HG02870 (cell line): ENCODE measurements at regions not wholly inside any gene's neighbourhood (a gene's known extent, or its start where the extent isn't known, plus 50 kb on each side); places are given as distances from the start of the nearest gene placed in this dataset.

ENCODE experiments used
- ATAC-seq: cut with Tn5 transposase; IDR thresholded peaks from one replicate; pipeline ENCODE4 v1.9.1; 2021; ENCODE audit warnings: mild to moderate bottlenecking, moderate library complexity; ENCODE audit not compliant: unreplicated experiment

DNA sequence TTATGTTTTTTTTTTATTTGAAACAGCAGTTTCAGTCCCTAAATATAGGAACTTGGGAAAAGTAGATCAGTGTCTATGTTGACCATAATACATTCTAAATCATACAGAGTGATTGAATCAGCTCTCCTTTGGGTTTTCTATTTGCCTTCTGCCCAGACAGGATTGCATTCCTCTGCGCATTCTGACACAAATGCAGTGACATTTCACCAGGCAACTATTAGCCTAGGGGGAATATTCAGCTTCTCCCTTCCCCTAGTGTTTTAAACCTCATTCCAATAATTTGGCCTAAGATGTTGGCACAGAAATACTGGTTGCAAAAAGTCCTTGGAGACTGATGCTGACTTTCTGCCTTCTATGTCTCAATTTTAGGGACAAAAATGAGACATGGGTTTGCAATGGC lies 172.8 kb downstream of the PTGER3 start:
- ATAC-seq: no peak

GRCh38 chr1:70877343-70877742 lies 170.3 kb downstream of the PTGER3 start:
- ATAC-seq: no peak

DNA sequence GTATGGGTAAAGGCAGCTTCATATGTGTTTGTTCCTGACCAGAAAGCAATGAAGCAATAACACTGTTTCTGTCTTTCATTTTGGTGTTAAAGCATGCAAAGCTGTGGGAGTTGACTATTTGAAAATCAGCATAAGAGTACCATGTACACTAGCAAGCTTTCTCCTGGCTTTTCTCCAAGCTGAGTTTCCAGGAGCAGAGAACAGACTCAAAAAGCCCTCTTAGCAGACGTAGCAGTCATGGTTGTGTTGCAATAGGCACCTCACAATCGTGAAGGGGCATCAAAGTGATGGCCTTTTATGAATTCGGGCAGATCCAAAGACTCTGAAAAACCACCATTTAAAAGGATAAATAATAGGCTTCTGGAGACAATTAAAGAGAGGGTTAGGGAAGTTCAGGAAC lies 159.7 kb downstream of the PTGER3 start:
- no peak for ATAC-seq

DNA sequence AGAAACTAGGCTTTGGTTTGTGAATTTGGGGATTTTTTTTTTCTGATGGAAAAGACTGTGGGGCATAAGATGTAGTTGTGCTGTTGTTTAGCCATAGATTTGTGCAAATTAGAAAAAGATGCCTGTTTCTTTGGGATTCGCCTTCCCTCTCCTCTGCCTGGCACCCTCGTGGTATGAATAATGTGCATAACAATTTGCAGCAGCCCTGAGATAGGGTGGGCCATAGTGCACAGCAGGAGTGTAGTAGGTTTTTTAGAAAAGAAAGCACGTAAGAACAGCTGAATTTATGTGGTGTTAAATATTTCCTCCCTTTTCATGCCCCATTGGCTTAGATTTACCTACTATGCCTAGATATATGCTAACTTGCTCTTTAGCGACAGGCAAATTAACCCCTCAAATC lies 158.9 kb downstream of the PTGER3 start:
- ATAC-seq: no peak

- ATAC-seq: no peak
Observed at GRCh38 chr1:70890408-70890807, 157.2 kb downstream of the PTGER3 start.

DNA sequence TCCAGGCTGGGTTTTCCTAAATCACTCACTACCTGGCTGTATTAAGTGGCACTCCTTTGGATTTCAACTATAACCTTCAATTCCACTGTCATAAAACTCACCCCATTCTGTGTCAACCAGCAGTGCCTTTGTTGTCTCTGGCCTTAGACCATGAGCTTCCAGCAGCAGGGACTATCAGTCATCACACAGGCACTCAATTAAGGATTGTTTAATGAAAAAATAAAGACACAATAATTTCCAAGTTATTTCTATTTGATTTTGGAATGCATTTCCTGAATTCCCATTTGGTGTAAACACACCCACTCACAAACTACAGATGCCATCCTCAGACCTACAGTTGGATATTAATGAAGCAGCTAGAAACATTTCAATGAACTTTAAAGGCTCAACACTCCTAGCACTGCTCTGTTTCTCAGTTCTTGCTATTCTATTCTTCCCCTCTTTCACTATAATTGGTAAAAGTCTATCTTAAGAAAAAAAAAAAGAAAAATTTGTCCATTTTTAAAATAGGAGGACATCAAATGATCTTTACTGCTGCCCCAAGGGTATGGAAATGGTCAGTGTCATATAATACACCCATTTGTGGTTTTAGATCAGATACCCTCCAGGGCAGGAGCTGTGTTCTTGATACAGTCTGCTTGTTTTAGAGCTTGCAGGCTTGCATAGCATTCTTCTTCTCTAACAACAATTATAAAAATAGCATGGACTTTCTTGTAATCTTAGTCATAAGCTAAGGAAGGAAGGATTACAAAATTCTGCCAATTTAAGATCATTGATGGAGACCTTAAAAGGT lies 156.4 kb downstream of the PTGER3 start:
- ATAC-seq: no peak

DNA sequence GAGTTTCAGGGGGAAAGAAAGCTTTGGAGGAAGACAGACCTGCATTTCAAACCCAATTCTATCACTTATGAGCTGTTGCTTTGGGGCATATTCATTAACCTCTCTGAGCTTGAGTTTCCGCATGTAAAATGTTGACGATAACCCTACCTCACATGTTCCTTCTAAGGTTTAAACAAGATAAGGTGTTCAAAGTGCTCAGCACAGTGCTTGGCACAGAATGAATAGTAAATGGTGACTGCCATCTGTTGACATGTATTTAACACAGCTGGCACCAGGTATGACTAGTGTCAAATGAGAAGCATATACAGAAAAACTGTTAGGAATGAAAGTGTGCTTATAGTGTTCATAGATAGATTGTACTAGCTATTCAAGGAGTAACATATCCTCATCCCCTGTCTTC lies 155.5 kb downstream of the PTGER3 start:
- no peak for ATAC-seq

DNA sequence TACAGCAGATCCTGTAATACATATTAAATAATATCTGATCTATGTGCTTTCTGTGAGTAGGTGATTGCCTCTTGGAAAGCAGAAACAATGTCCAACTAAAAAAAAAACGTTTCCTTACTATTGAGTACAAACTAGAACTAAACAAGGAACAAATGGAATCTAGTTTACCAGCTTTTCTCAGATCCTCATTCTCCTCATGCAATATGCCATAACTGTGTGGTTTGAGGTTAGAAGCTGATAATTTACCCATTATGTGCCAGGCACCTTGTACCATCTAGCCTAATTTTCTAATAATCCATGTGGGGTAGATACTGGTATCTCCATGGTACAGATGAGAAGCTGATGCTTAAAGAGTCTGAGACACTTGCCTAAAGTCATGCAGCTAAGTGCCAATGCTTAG lies 154.7 kb downstream of the PTGER3 start:
- no peak for ATAC-seq

DNA sequence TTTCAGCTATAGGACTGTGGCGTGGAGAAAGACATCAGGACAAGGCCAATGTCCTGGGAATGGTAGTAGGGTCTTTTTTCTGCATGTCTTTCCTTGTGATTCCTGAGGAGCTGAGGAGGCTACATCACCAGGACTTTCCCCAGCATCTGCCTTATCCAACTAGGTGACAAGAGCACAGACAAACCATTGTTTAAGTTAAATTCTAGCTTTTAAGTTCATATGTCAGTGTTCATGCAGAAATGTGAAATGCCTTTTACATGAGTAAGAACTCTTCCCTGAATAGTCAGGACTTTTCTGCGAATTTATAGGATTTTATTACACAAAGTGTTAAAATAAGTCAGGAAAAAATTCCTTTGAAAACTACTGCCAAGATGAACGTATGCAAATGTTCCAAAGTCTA lies 154.2 kb downstream of the PTGER3 start:
- no peak for ATAC-seq

GRCh38 chr1:70895531-70895930 lies 152.1 kb downstream of the PTGER3 start:
- no peak for ATAC-seq

DNA sequence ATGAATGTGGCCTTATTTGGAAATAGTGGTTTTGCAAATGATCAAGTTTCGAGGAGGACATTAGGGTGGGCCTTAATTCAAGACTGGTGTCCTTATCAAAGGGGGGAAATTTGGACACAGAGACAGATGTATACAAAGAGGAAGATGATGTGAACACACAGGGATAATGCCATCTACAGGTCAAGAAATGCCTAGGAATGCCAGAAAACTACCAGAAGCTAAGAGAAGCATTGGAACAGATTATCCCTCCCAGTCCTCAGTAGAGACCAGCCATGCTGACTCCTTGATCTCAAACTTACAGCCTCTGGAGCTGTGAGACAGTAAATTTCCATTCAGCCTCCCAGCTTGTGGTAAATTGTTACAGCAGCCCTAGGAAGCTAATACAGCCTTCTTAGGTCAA lies 151.4 kb downstream of the PTGER3 start:
- ATAC-seq: no peak

DNA sequence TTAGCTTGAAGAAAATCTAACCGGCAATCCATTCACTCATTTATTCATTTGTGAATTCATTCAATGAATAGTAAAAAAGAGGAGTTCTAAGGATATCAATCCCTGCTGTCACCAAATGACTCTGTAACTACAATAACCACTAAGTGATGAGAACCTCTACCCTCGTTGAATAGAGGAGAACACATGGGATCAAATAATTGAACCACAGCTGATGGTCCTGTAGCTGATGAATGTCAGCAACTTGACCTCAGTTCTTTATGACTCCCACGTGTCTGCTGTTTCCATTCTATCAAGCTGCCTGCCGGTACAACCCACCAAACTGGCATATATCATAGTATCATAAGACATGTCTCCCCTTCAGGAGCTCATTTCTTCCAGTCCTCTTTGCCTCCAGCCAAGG lies 150.3 kb downstream of the PTGER3 start:
- ATAC-seq: no peak

- ATAC-seq: no peak
Observed at GRCh38 chr1:70899735-70900134, 147.9 kb downstream of the PTGER3 start.

- no peak for ATAC-seq
Observed at GRCh38 chr1:70902211-70902610, 145.4 kb downstream of the PTGER3 start.

- ATAC-seq: no peak
Observed at GRCh38 chr1:70906800-70907199, 140.8 kb downstream of the PTGER3 start.

DNA sequence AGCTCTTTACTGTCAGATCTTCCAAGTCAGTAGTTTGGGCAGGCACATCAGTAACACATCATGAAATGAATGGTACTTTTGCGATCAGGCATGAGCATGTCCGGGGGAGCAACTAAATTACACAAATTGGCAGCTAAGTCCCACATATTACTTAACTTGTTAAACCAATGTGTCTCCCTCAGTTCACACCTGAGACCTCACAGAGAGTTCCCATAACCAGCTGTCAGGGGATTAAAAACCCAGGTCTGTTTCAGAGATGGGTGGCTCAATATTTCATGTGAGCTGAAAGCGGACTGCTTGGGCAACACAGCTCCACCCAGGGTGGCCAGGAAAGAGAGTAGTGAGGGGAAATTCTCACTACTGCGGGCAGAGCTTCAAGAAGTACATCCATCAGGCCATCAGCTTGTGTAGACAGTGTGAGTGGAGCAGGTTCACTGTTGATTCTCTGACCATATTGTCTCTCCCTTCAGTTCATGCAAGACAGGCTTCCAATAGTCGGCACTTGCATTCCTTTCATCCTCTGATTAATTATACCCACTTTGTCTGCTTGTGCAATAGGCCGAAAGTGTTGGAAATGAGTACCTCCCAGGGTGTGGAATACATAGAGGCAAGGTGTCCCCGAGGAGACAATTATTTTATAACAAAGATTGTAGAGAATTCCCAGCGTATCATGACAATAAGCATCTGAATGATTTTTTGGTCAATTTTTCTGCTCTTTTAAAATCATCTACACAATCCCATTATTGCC lies 139.9 kb downstream of the PTGER3 start:
- no peak for ATAC-seq

DNA sequence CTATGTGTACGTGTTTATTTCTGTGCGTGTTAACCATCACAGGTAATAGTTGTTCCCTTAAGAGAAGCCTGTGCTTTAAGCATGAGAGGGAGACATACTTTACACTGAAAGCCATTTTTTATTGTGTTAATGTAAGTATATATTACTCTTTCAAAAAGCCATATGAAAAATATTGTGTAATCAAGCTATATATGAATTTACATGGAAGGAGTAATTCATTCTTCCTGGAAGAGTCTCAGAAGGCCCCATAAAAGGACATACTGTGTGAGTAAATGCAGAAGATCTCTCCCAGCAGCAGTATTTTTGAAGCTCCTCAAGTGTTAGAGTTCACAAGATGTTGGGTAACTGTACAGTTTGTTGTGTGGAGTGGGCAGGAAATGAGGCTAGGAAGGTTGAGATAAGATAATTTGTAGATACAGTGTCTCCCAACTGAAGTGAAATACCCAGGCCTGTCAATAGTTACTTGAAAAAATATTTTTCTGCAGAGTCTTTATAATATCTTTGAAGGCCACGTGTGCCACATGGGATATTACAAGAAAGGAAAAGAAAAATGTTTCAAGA lies 138.3 kb downstream of the PTGER3 start:
- ATAC-seq: no peak

GRCh38 chr1:70910013-70910412 lies 137.6 kb downstream of the PTGER3 start:
- ATAC-seq: peak; percentile 89

GRCh38 chr1:70911861-70912260 lies 135.8 kb downstream of the PTGER3 start:
- no peak for ATAC-seq

GRCh38 chr1:70914224-70914623 lies 133.4 kb downstream of the PTGER3 start:
- no peak for ATAC-seq

DNA sequence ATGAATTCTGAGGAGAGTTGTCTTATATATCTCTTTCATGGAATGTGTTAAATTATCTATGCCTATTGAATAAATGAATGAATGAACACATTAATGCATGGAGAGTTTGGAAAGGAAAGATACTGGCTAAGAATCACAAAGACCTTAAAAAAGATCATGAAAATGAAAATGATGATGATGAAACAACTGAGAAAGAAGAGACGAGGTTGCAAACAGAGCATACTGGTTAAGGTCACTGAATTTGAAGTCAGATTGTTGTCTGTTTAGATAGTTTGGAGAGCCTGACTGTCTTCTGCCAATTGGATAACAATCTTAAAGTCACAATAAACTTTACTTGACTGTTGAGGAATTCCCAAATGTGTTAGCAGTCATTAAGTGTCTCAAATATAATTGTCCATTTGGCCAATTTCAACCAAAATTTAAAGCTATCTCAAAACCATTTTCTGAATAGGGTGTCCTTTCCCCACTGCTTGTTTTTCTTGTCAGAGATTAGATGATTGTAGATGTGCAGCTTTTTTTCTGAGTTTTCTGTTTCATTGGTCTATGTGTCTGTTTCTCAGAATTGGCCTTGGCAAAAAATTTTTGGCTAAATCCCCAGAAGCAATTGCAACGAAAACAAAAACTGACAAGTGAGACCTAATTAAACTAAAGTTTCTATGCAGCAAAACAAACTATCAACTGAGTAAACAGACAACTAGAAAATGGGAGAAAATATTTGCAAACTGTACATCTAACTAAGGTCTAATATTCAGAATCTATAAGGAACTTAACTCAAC lies 132.2 kb downstream of the PTGER3 start:
- ATAC-seq: no peak
